H1 (cell line): ENCODE measurements at regions not wholly inside any gene's neighbourhood (a gene's known extent, or its start where the extent isn't known, plus 50 kb on each side); places are given as distances from the start of the nearest gene placed in this dataset.
"Not testable (repeated sequence)": the region's sequence is repeated elsewhere in the genome, so short reads cannot be mapped to it uniquely, and the experiment has no call there.

Experiments used
- CTCF ChIA-PET: fragments of 300-600 bp; sonication (Branson Sonifier 250); formaldehyde crosslinking; loops from one replicate; lab custom pipeline; 2021; ENCODE audit not compliant: partially characterized antibody; lab: Charles Lee
- POLR2A ChIA-PET: fragments of 300-600 bp; sonication (Branson Sonifier 250); formaldehyde crosslinking; loops from one replicate; lab custom pipeline; 2021; ENCODE audit warnings: inconsistent platforms; ENCODE audit not compliant: partially characterized antibody; lab: Charles Lee
- DNase-seq, 2 experiments: peaks; one replicate each; pipeline versions ENCODE4 v3.0.0 to v3.0.0-alpha.2; 2010 to 2022; ENCODE audit warnings: low spot score in 2 of 2, low read depth in 1 of 2, mixed read lengths in 1 of 2
- FAIRE-seq: peaks from 2 replicates; lab custom pipeline; 2011; peaks lifted over from hg19 to GRCh38; lab: Jason Lieb, UNC
- H2AFZ ChIP-seq: 2 replicates; pipeline ENCODE4 v1.8.1; 2012; ENCODE audit warnings: low read length, inconsistent platforms
- H2AK5ac ChIP-seq: 2 replicates; pipeline ENCODE4 v1.6.1; 2013; ENCODE audit warnings: low read depth, low read length
- H2BK120ac ChIP-seq: replicated peaks from 2 replicates; pipeline ENCODE3; 2013; ENCODE audit warnings: low read depth, low read length, inconsistent platforms
- H2BK12ac ChIP-seq: 2 replicates; pipeline ENCODE4 v1.6.1; 2013; ENCODE audit warnings: low read depth, low read length
- H2BK15ac ChIP-seq: 2 replicates; pipeline ENCODE4 v1.6.1; 2013; ENCODE audit warnings: low read length
- H2BK20ac ChIP-seq: 2 replicates; pipeline ENCODE4 v1.6.1; 2013; ENCODE audit warnings: low read length
- H2BK5ac ChIP-seq: 2 replicates; pipeline ENCODE4 v1.6.1; 2013; ENCODE audit warnings: low read depth, low read length
- H3K14ac ChIP-seq: 2 replicates; pipeline ENCODE4 v1.6.1; 2013; ENCODE audit warnings: inconsistent platforms; ENCODE audit not compliant: insufficient read length
- H3K18ac ChIP-seq: 2 replicates; pipeline ENCODE4 v1.6.1; 2013; ENCODE audit warnings: low read length; ENCODE audit errors: extremely low read depth
- H3K23ac ChIP-seq: 2 replicates; pipeline ENCODE4 v1.6.1; 2013; ENCODE audit warnings: inconsistent platforms; ENCODE audit not compliant: insufficient read length
- H3K23me2 ChIP-seq: 2 replicates; pipeline ENCODE4 v1.6.1; 2013; ENCODE audit warnings: low read depth, low read length
- H3K27ac ChIP-seq: 2 replicates; pipeline ENCODE4 v1.6.1; 2011; ENCODE audit warnings: low read depth, low read length, inconsistent platforms
- H3K27me3 ChIP-seq, 4 experiments: replicated peaks in 1 of 4; 1 replicate in 1 of 4; 2 replicates in 3 of 4; pipeline versions ENCODE4 v1.6.1 to v1.8.1; 2011 to 2013; ENCODE audit warnings: low read length in 3 of 4, mild to moderate bottlenecking in 3 of 4, inconsistent platforms in 2 of 4, mixed read lengths in 2 of 4, moderate library complexity in 1 of 4; ENCODE audit not compliant: control insufficient read depth in 3 of 4, insufficient read depth in 3 of 4; ENCODE audit errors: extremely low read depth in 1 of 4
- H3K36me3 ChIP-seq, 4 experiments: 2 replicates each; pipeline versions ENCODE4 v1.6.1 to v1.8.1; 2011 to 2013; ENCODE audit warnings: mild to moderate bottlenecking in 4 of 4, low read length in 3 of 4, moderate library complexity in 2 of 4, control low read depth in 1 of 4, inconsistent platforms in 1 of 4; ENCODE audit not compliant: insufficient read depth in 4 of 4, control insufficient read depth in 2 of 4
- H3K4ac ChIP-seq: replicated peaks from 2 replicates; pipeline ENCODE3; 2013; ENCODE audit warnings: low read length, low read depth, mixed read lengths, inconsistent platforms; ENCODE audit not compliant: insufficient read length
- H3K4me1 ChIP-seq, 4 experiments: replicated peaks in 1 of 4; 1 replicate in 1 of 4; 2 replicates in 3 of 4; pipeline versions ENCODE4 v1.6.1 to v1.8.1; 2011 to 2013; ENCODE audit warnings: low read length in 3 of 4, inconsistent platforms in 2 of 4, mixed read lengths in 1 of 4; ENCODE audit not compliant: insufficient read depth in 4 of 4, control insufficient read depth in 3 of 4
- H3K4me2 ChIP-seq, 2 experiments: 2 replicates each; pipeline versions ENCODE4 v1.6.1 to v1.8.1; 2011 to 2013; ENCODE audit warnings: low read depth in 2 of 2, low read length in 2 of 2, control low read depth in 1 of 2, inconsistent platforms in 1 of 2, mild to moderate bottlenecking in 1 of 2; ENCODE audit not compliant: insufficient read depth in 1 of 2
- H3K4me3 ChIP-seq, 4 experiments: fragments of 200-600, 300-600 bp in 1 of 4; sonication (generic), shearing (Covaris generic), sonication (Bioruptor Twin) in 1 of 4; 2 replicates each; pipeline versions ENCODE4 v1.5.1 to v1.8.1; 2011 to 2016; ENCODE audit warnings: low read length in 4 of 4, low read depth in 3 of 4, control low read depth in 2 of 4, inconsistent platforms in 2 of 4, mild to moderate bottlenecking in 2 of 4, mixed read lengths in 1 of 4, moderate library complexity in 1 of 4; ENCODE audit not compliant: insufficient read depth in 2 of 4; ENCODE audit errors: extremely low read depth in 1 of 4
- H3K56ac ChIP-seq: replicated peaks from 2 replicates; pipeline ENCODE3; 2013; ENCODE audit warnings: low read depth, mild to moderate bottlenecking, mixed read lengths, low read length, inconsistent platforms; ENCODE audit not compliant: insufficient read length
- H3K79me1 ChIP-seq: 2 replicates; pipeline ENCODE4 v1.6.1; 2013; ENCODE audit warnings: low read depth, low read length, control low read depth
- H3K79me2 ChIP-seq, 2 experiments: 2 replicates each; pipeline versions ENCODE4 v1.6.1 to v1.8.1; 2012 to 2013; ENCODE audit warnings: low read length in 2 of 2, mild to moderate bottlenecking in 2 of 2, inconsistent platforms in 1 of 2; ENCODE audit not compliant: insufficient read depth in 2 of 2, control insufficient read depth in 1 of 2
- H3K9ac ChIP-seq, 4 experiments: replicated peaks in 1 of 4; 1 replicate in 1 of 4; 2 replicates in 3 of 4; pipeline versions ENCODE4 v1.6.1 to v1.8.1; 2011 to 2013; ENCODE audit warnings: low read depth in 3 of 4, low read length in 3 of 4, control low read depth in 2 of 4, mild to moderate bottlenecking in 2 of 4, moderate library complexity in 2 of 4, inconsistent platforms in 1 of 4; ENCODE audit errors: extremely low read depth in 1 of 4
- H3K9me3 ChIP-seq, 2 experiments: 2 replicates each; pipeline versions ENCODE4 v1.6.1 to v1.8.1; 2012 to 2013; ENCODE audit warnings: mild to moderate bottlenecking in 2 of 2, moderate library complexity in 2 of 2, control low read depth in 1 of 2, inconsistent platforms in 1 of 2, low read depth in 1 of 2, low read length in 1 of 2, mixed read lengths in 1 of 2; ENCODE audit not compliant: insufficient read depth in 2 of 2
- H4K20me1 ChIP-seq, 2 experiments: replicated peaks in 1 of 2; 2 replicates each; pipeline versions ENCODE3 to v1.8.1; 2011 to 2013; ENCODE audit warnings: inconsistent platforms in 2 of 2, low read length in 2 of 2, mild to moderate bottlenecking in 1 of 2; ENCODE audit not compliant: insufficient read depth in 2 of 2, control insufficient read depth in 1 of 2
- H4K5ac ChIP-seq: 2 replicates; pipeline ENCODE4 v1.6.1; 2013; ENCODE audit warnings: low read length, low read depth, mixed read lengths, inconsistent platforms; ENCODE audit not compliant: insufficient read length
- H4K8ac ChIP-seq: 2 replicates; pipeline ENCODE4 v1.8.0; 2013; ENCODE audit warnings: mild to moderate bottlenecking, moderate library complexity, low read length, inconsistent platforms; ENCODE audit not compliant: insufficient read depth; ENCODE audit errors: extremely low read depth
- H4K91ac ChIP-seq: replicated peaks from 2 replicates; pipeline ENCODE3; 2013; ENCODE audit warnings: low read length, mixed read lengths, inconsistent platforms; ENCODE audit not compliant: insufficient read length

GRCh38 chr20:30183124-30183523 lies 1074.3 kb upstream of the DEFB115 start:
- H3K36me3 ChIP-seq, H3K4ac ChIP-seq, H4K8ac ChIP-seq, H2AFZ ChIP-seq, H3K27me3 ChIP-seq, H2BK120ac ChIP-seq, H3K79me2 ChIP-seq, H3K4me1 ChIP-seq, H2BK12ac ChIP-seq, H3K23me2 ChIP-seq, POLR2A ChIA-PET, H3K9ac ChIP-seq, H3K9me3 ChIP-seq, H3K4me3 ChIP-seq, H3K56ac ChIP-seq, CTCF ChIA-PET, H4K91ac ChIP-seq, H4K20me1 ChIP-seq, H3K27ac ChIP-seq, H3K18ac ChIP-seq, H2BK20ac ChIP-seq, H2AK5ac ChIP-seq, H3K14ac ChIP-seq, H3K4me2 ChIP-seq, DNase-seq, H2BK15ac ChIP-seq, H2BK5ac ChIP-seq, FAIRE-seq, H4K5ac ChIP-seq, H3K23ac ChIP-seq, H3K79me1 ChIP-seq: not testable (repeated sequence)

GRCh38 chr20:30191785-30192184 lies 1065.7 kb upstream of the DEFB115 start:
- H3K4me1 ChIP-seq, POLR2A ChIA-PET, H3K23me2 ChIP-seq, H4K8ac ChIP-seq, H4K5ac ChIP-seq, H3K23ac ChIP-seq, H2BK12ac ChIP-seq, H2AK5ac ChIP-seq, H2BK20ac ChIP-seq, FAIRE-seq, H3K4me2 ChIP-seq, H3K56ac ChIP-seq, H4K20me1 ChIP-seq, H4K91ac ChIP-seq, H2BK15ac ChIP-seq, H3K36me3 ChIP-seq, H2AFZ ChIP-seq, CTCF ChIA-PET, H3K14ac ChIP-seq, H3K79me2 ChIP-seq, H2BK120ac ChIP-seq, H2BK5ac ChIP-seq, H3K27ac ChIP-seq, H3K27me3 ChIP-seq, DNase-seq, H3K4me3 ChIP-seq, H3K9ac ChIP-seq, H3K79me1 ChIP-seq, H3K4ac ChIP-seq, H3K18ac ChIP-seq: not testable (repeated sequence)
- peaks cover 3 to 17% of the 10 kb centered on the region in 2 experiments; a peak in 2 of 4 replicates for H3K9me3 ChIP-seq
